ENCODE measurements at regions not wholly inside any gene's neighbourhood (a gene's known extent, or its start where the extent isn't known, plus 50 kb on each side); places are given as distances from the start of the nearest gene placed in this dataset.

- TF ChIP-seq STAT1 (IDR thresholded peaks at IDR 0.05; ENCODE audit: unreplicated experiment), result no peak
- TF ChIP-seq ZNF114 (CRISPR knock-in tag; IDR thresholded peaks at IDR 0.05), result no peak
- TF ChIP-seq ETS1 (IDR thresholded peaks at IDR 0.05), result no peak
- no peak for TF ChIP-seq CREB1 (CRISPR knock-in tag; IDR thresholded peaks at IDR 0.05; ENCODE audit: low read depth)
- no peak for TF ChIP-seq NANOG (IDR thresholded peaks at IDR 0.05; ENCODE audit: borderline replicate concordance)
- TF ChIP-seq JUNB (IDR thresholded peaks at IDR 0.05; ENCODE audit: unreplicated experiment), result no peak
- TF ChIP-seq REST (IDR thresholded peaks at IDR 0.05; ENCODE audit: unreplicated experiment), result no peak
- no peak for TF ChIP-seq CTCF (conservative IDR thresholded peaks at IDR 0.05; ENCODE audit: low read depth in 2 of 2)
- no peak for TF ChIP-seq ZNF462 (CRISPR knock-in tag; IDR thresholded peaks at IDR 0.05)
- TF ChIP-seq EZH2 (IDR thresholded peaks at IDR 0.05; ENCODE audit: low read depth, unreplicated experiment), result no peak
- TF ChIP-seq EZH2phosphoT487 (IDR thresholded peaks at IDR 0.05; ENCODE audit: unreplicated experiment), result no peak
- TF ChIP-seq POLR2AphosphoS5 (IDR thresholded peaks at IDR 0.05; ENCODE audit: low read depth), result no peak
- TF ChIP-seq ZNF331 (CRISPR knock-in tag; IDR thresholded peaks at IDR 0.05; ENCODE audit: low read depth), result no peak
- H3K4me1 Mint-ChIP-seq, result no peaks in the 10 kb centered on the region
- DNase-seq (ENCODE audit: low spot score), result no peak
- Histone ChIP-seq H3K36me3 (ENCODE audit: insufficient read depth) (no peaks in the 10 kb centered on the region), H3K4me1 (ENCODE audit: insufficient read depth) (no peaks in the 10 kb centered on the region), H3F3A (replicated peaks; ENCODE audit: low read depth) (no peaks in the 10 kb centered on the region), H3K9me2 (ENCODE audit: insufficient read depth) (no peaks in the 10 kb centered on the region), H3K79me2 (replicated peaks; ENCODE audit: insufficient read depth) (no peaks in the 10 kb centered on the region), H3K27ac (ENCODE audit: low read depth) (no peak overlapping the region), H3K4me3 (no peak overlapping the region), H3K4me2 (no peak overlapping the region), H4K20me1 (replicated peaks; ENCODE audit: insufficient read depth) (no peaks in the 10 kb centered on the region), H3K27me3 (ENCODE audit: insufficient read depth) (no peaks in the 10 kb centered on the region), H2AFZ (no peak overlapping the region)
- no peaks in the 10 kb centered on the region for H3K9me3 Mint-ChIP-seq
- H3K27ac Mint-ChIP-seq, result no peak overlapping the region
- no peaks in the 10 kb centered on the region for H3K36me3 Mint-ChIP-seq (ENCODE audit: low read depth)
- H3K4me3 Mint-ChIP-seq, result no peak overlapping the region
- ATAC-seq, result no peak
- H3K27me3 Mint-ChIP-seq (ENCODE audit: insufficient read depth, low read depth, poor library complexity), result no peaks in the 10 kb centered on the region
These were observed 557.8 kb downstream of the TECRL start for GRCh38 chr4:63851496-63851895.
